GM12878 (cell line): ENCODE measurements at regions not wholly inside any gene's neighbourhood (a gene's known extent, or its start where the extent isn't known, plus 50 kb on each side); places are given as distances from the start of the nearest gene placed in this dataset.

Source experiments
- BACH1 ChIP-seq: fragments of 450-650 bp; IDR thresholded peaks from 2 replicates; pipeline ENCODE4 v1.6.1; 2017; ENCODE audit warnings: mild to moderate bottlenecking, borderline replicate concordance
- CHD2 ChIP-seq: IDR thresholded peaks from 2 replicates; pipeline ENCODE4 v1.6.1; 2011; ENCODE audit warnings: low read depth, low read length, improper control_type of control experiment, borderline replicate concordance
- CREB1 ChIP-seq: IDR thresholded peaks from 2 replicates; pipeline ENCODE4 v1.6.1; 2012; ENCODE audit warnings: low read depth, mild to moderate bottlenecking, inconsistent platforms
- CTCF ChIP-seq, 3 experiments: IDR thresholded peaks in 2 of 3; conservative IDR thresholded peaks in 1 of 3; 2 replicates each; pipeline ENCODE4 v1.5.1; 2011; ENCODE audit warnings: low read depth in 3 of 3, low read length in 3 of 3, mild to moderate bottlenecking in 3 of 3, control low read depth in 2 of 3, moderate library complexity in 2 of 3, inconsistent platforms in 1 of 3, mixed read lengths in 1 of 3; ENCODE audit not compliant: control insufficient read depth in 2 of 3, insufficient read depth in 1 of 3; ENCODE audit errors: extremely low read depth in 1 of 3
- EED ChIP-seq: sonication (generic); IDR thresholded peaks from 2 replicates; pipeline ENCODE4 v1.6.1; 2016; ENCODE audit warnings: antibody characterized with exemption, low read depth
- HDAC2 ChIP-seq: fragments of 200-600 bp; sonication (generic); IDR thresholded peaks from 2 replicates; pipeline ENCODE4 v1.6.1; 2017
- KDM1A ChIP-seq: fragments of 200-600 bp; sonication (generic); IDR thresholded peaks from 2 replicates; pipeline ENCODE4 v1.6.1; 2016; ENCODE audit warnings: borderline replicate concordance
- KLF5 ChIP-seq: fragments of 450-650 bp; IDR thresholded peaks from 2 replicates; pipeline ENCODE4 v1.6.1; 2014; ENCODE audit warnings: mild to moderate bottlenecking; ENCODE audit not compliant: partially characterized antibody
- LARP7 ChIP-seq: fragments of 450-650 bp; IDR thresholded peaks from 2 replicates; pipeline ENCODE4 v1.6.1; 2017; ENCODE audit warnings: mild to moderate bottlenecking
- MLLT1 ChIP-seq: fragments of 450-650 bp; IDR thresholded peaks from 2 replicates; pipeline ENCODE4 v1.6.1; 2016; ENCODE audit warnings: mild to moderate bottlenecking
- MTA2 ChIP-seq: fragments of 450-650 bp; IDR thresholded peaks from 2 replicates; pipeline ENCODE4 v1.6.1; 2016; ENCODE audit warnings: low read depth, mild to moderate bottlenecking, moderate library complexity
- NFXL1 ChIP-seq: fragments of 450-650 bp; IDR thresholded peaks from 2 replicates; pipeline ENCODE4 v1.6.1; 2017; ENCODE audit warnings: antibody characterized with exemption, mild to moderate bottlenecking, borderline replicate concordance
- NFYB ChIP-seq: IDR thresholded peaks from 2 replicates; pipeline ENCODE4 v1.6.1; 2011; ENCODE audit warnings: low read depth, mild to moderate bottlenecking, low read length, improper control_type of control experiment, moderate library complexity; ENCODE audit not compliant: insufficient read depth
- NR2C2 ChIP-seq: IDR thresholded peaks from 2 replicates; pipeline ENCODE4 v1.6.1; 2011; ENCODE audit warnings: borderline replicate concordance, low read depth; ENCODE audit not compliant: control insufficient read depth, insufficient read length
- NR2F1 ChIP-seq: fragments of 450-650 bp; conservative IDR thresholded peaks from 2 replicates; pipeline ENCODE4 v1.6.1; 2017; ENCODE audit warnings: mild to moderate bottlenecking
- PAX8 ChIP-seq: fragments of 450-650 bp; IDR thresholded peaks from 2 replicates; pipeline ENCODE4 v1.6.1; 2017; ENCODE audit warnings: mild to moderate bottlenecking, moderate library complexity
- POLR2A ChIP-seq: IDR thresholded peaks from 2 replicates; pipeline ENCODE4 v1.6.1; 2011; ENCODE audit warnings: low read depth, mild to moderate bottlenecking, low read length
- RAD51 ChIP-seq: fragments of 450-650 bp; IDR thresholded peaks from 2 replicates; pipeline ENCODE4 v1.6.1; 2016; ENCODE audit warnings: moderate library complexity, mild to moderate bottlenecking, inconsistent platforms
- RELB ChIP-seq: fragments of 450-650 bp; IDR thresholded peaks from 2 replicates; pipeline ENCODE4 v1.6.1; 2017; ENCODE audit warnings: low read depth, mild to moderate bottlenecking, moderate library complexity
- SMC3 ChIP-seq: IDR thresholded peaks from 2 replicates; pipeline ENCODE4 v1.6.1; 2011; ENCODE audit warnings: low read length, improper control_type of control experiment, borderline replicate concordance
- SREBF2 ChIP-seq: IDR thresholded peaks from 2 replicates; pipeline ENCODE4 v1.6.1; 2012; ENCODE audit warnings: mild to moderate bottlenecking, low read length
- TF ChIP-seq, protein P1 (sequence below): IDR thresholded peaks from 2 replicates; pipeline ENCODE4 v1.6.1; 2011; ENCODE audit warnings: borderline replicate concordance, low read depth, mild to moderate bottlenecking, moderate library complexity, low read length; ENCODE audit not compliant: insufficient read depth, poor library complexity, severe bottlenecking

DNA sequence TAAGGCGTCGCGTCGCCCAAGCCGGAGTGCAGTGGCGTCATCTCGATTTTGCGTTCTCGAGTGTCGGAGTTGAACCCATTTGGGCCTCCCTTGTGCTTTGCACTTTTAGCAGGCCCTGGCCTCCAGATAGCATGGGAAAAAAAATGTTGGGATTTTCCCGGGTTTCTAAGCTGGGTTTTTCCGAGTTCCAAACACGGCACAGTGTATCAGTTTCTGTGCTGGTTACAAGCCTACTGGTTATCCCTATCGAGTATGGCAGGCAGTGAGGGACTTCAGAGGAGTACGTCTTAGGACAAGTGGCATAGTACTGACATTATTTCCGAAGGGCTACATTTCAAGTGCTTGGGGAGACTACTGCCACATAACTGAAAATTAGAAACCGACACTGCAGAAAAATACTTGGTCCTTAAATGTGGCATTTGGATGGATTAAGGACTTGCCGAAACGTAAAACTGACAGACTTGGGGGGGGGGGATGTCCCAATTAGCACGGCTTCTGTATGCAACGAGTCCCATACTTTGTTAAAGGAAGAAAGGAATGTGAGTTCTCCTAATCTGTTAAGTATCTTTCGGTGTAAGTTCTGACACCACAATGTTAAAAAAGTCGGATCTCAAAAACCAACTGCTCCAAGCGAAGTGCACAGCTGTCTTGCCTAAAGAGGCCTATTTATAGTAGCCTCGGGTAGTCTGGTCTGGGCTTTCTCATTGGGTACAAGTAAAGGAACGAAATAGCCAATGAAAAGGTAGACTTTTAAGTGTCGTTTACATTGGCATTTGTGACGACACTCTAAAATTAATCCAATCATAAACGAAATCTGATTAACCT is 70.2 kb downstream of the HFE start (continued):
- peak; percentile 56; the same call in 1 of the 2 replicates for TF ChIP-seq CHD2
- 0 out of 2 replicates have a peak, but pooled peaks have one; percentile 19 for TF ChIP-seq NR2F1
- peak; percentile 49 for TF ChIP-seq KLF5
- peak; percentile 99 for TF ChIP-seq BACH1
- TF ChIP-seq, protein P1, sequence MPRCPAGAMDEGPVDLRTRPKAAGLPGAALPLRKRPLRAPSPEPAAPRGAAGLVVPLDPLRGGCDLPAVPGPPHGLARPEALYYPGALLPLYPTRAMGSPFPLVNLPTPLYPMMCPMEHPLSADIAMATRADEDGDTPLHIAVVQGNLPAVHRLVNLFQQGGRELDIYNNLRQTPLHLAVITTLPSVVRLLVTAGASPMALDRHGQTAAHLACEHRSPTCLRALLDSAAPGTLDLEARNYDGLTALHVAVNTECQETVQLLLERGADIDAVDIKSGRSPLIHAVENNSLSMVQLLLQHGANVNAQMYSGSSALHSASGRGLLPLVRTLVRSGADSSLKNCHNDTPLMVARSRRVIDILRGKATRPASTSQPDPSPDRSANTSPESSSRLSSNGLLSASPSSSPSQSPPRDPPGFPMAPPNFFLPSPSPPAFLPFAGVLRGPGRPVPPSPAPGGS: peak; percentile 92
- peak; percentile 86 for TF ChIP-seq RELB
- no peak for TF ChIP-seq HDAC2
- TF ChIP-seq CTCF (IDR thresholded peaks at IDR 0.05 in 2 of 3, conservative IDR thresholded peaks at IDR 0.05 in 1 of 3; ENCODE audit: control insufficient read depth in 2 of 3, extremely low read depth in 1 of 3, insufficient read depth in 1 of 3, low read depth in 3 of 3, low read length in 3 of 3): no peak
- TF ChIP-seq LARP7: peak; percentile 16; the same call in 1 of the 2 replicates
- no peak for TF ChIP-seq SREBF2
- TF ChIP-seq CREB1: peak; percentile 92
- TF ChIP-seq KDM1A: no peak
- no peak for TF ChIP-seq SMC3
- TF ChIP-seq NFXL1: peak; percentile 97
- peak; percentile 80 for TF ChIP-seq EED
- peak; percentile 79 for TF ChIP-seq POLR2A
- TF ChIP-seq PAX8: peak; percentile 67; the same call in 1 of the 2 replicates
- peak; percentile 92 for TF ChIP-seq NFYB
- no peak for TF ChIP-seq NR2C2
- TF ChIP-seq MLLT1: peak; percentile 10
- TF ChIP-seq RAD51: 0 out of 2 replicates have a peak, but pooled peaks have one; percentile 7
- TF ChIP-seq MTA2: peak; percentile 30; the same call in 1 of the 2 replicates
